Endothelial cell of umbilical vein (primary cell): ENCODE measurements at regions not wholly inside any gene's neighbourhood (a gene's known extent, or its start where the extent isn't known, plus 50 kb on each side); places are given as distances from the start of the nearest gene placed in this dataset.

Experiments used
- BruUV-seq: library from RNA; stranded (reverse); fragments of 400-500 nt; replicated peaks from 2 replicates; lab custom pipeline; 2021; lab: Mats Ljungman, UMichigan
- CTCF ChIA-PET: fragments of 300-600, 350-600 bp; sonication (Branson Sonifier 250); formaldehyde crosslinking; loops from one replicate; lab custom pipeline; 2021; ENCODE audit warnings: antibody characterized with exemption, inconsistent platforms; lab: Charles Lee
- POLR2A ChIA-PET: fragments of 300-600, 350-600 bp; sonication (Branson Sonifier 250); formaldehyde crosslinking; loops from one replicate; lab custom pipeline; 2021; ENCODE audit warnings: antibody characterized with exemption, inconsistent platforms; lab: Charles Lee
- DNase-seq: peaks from one replicate; pipeline ENCODE4 v3.0.0-alpha.2; 2011; ENCODE audit warnings: low read depth, low spot score
- FAIRE-seq: peaks from 2 replicates; lab custom pipeline; 2011; peaks lifted over from hg19 to GRCh38; lab: Jason Lieb, UNC
- H2AFZ ChIP-seq: 2 replicates; pipeline ENCODE4 v1.6.0; 2012; ENCODE audit warnings: low read depth, low read length, control low read depth, inconsistent platforms
- H3K27ac ChIP-seq: 2 replicates; pipeline ENCODE4 v1.5.1; 2011; ENCODE audit warnings: low read depth, mild to moderate bottlenecking, control low read depth, low read length, moderate library complexity; ENCODE audit not compliant: insufficient read depth
- H3K27me3 ChIP-seq, 2 experiments: 2 replicates each; pipeline versions ENCODE4 v1.6.0 to v1.6.1; 2011; ENCODE audit warnings: low read length in 2 of 2, mixed read lengths in 1 of 2; ENCODE audit not compliant: control insufficient read depth in 2 of 2, insufficient read depth in 2 of 2
- H3K36me3 ChIP-seq, 2 experiments: 2 replicates in 1 of 2; 3 replicates in 1 of 2; pipeline ENCODE4 v1.5.1; 2011; ENCODE audit warnings: low read length in 2 of 2, mild to moderate bottlenecking in 1 of 2, moderate library complexity in 1 of 2; ENCODE audit not compliant: control insufficient read depth in 2 of 2, insufficient read depth in 2 of 2; ENCODE audit errors: extremely low read depth in 1 of 2
- H3K4me1 ChIP-seq: 3 replicates; pipeline ENCODE4 v1.5.1; 2011; ENCODE audit warnings: mild to moderate bottlenecking, low read length; ENCODE audit not compliant: control insufficient read depth, insufficient read depth; ENCODE audit errors: extremely low read depth
- H3K4me2 ChIP-seq: 2 replicates; pipeline ENCODE4 v1.6.1; 2011; ENCODE audit warnings: low read length, control low read depth, mixed read lengths; ENCODE audit not compliant: insufficient read depth
- H3K4me3 ChIP-seq, 3 experiments: fragments of 200-600 bp in 1 of 3; sonication (generic), shearing (Covaris generic) in 1 of 3; replicated peaks in 1 of 3; 2 replicates each; pipeline ENCODE4 v1.5.1; 2011 to 2016; ENCODE audit warnings: control low read depth in 3 of 3, low read length in 3 of 3, mild to moderate bottlenecking in 2 of 3, inconsistent platforms in 1 of 3, low read depth in 1 of 3, moderate library complexity in 1 of 3; ENCODE audit not compliant: insufficient read depth in 1 of 3
- H3K79me2 ChIP-seq: 2 replicates; pipeline ENCODE4 v1.6.0; 2012; ENCODE audit warnings: low read length, inconsistent platforms; ENCODE audit not compliant: control insufficient read depth, insufficient read depth
- H3K9ac ChIP-seq: replicated peaks from 2 replicates; pipeline ENCODE3; 2011; ENCODE audit warnings: low read length, control low read depth; ENCODE audit not compliant: insufficient read depth; ENCODE audit errors: extremely low read depth
- H3K9me1 ChIP-seq: replicated peaks from 3 replicates; pipeline ENCODE4 v1.6.0; 2011; ENCODE audit warnings: mild to moderate bottlenecking, low read length; ENCODE audit not compliant: control insufficient read depth, insufficient read depth; ENCODE audit errors: extremely low read depth
- H3K9me3 ChIP-seq: replicated peaks from 2 replicates; pipeline ENCODE4 v1.5.1; 2012; ENCODE audit warnings: low read length, inconsistent platforms; ENCODE audit not compliant: control insufficient read depth, insufficient read depth
- H4K20me1 ChIP-seq: replicated peaks from 2 replicates; pipeline ENCODE3; 2011; ENCODE audit warnings: mild to moderate bottlenecking, low read length; ENCODE audit not compliant: control insufficient read depth, insufficient read depth; ENCODE audit errors: extremely low read depth
- CTCF ChIP-seq, 2 donors: IDR thresholded peaks; 1 replicate in 1 of 2; 2 replicates in 1 of 2; pipeline ENCODE4 v1.5.1; 2011; ENCODE audit warnings: low read length in 2 of 2, mild to moderate bottlenecking in 2 of 2, moderate library complexity in 2 of 2, control low read depth in 1 of 2, inconsistent platforms in 1 of 2, low read depth in 1 of 2; ENCODE audit not compliant: insufficient read depth in 1 of 2; ENCODE audit errors: extremely low read depth in 1 of 2
- EZH2 ChIP-seq: IDR thresholded peaks from 2 replicates; pipeline ENCODE4 v1.6.1; 2012; ENCODE audit warnings: borderline replicate concordance, low read depth, mild to moderate bottlenecking, moderate library complexity, low read length, inconsistent platforms; ENCODE audit not compliant: severe bottlenecking
- FOS ChIP-seq: IDR thresholded peaks from 2 replicates; pipeline ENCODE4 v1.6.1; 2011; ENCODE audit warnings: mild to moderate bottlenecking, low read length, moderate library complexity, borderline replicate concordance; ENCODE audit not compliant: insufficient read depth
- GATA2 ChIP-seq: IDR thresholded peaks from 2 replicates; pipeline ENCODE4 v1.7.0; 2011; ENCODE audit warnings: low read depth, mild to moderate bottlenecking, moderate library complexity, mixed read lengths, low read length; ENCODE audit not compliant: insufficient read length, insufficient read depth
- JUN ChIP-seq: IDR thresholded peaks from 2 replicates; pipeline ENCODE4 v1.6.1; 2011; ENCODE audit warnings: borderline replicate concordance, low read depth; ENCODE audit not compliant: insufficient read length, insufficient read depth
- MAX ChIP-seq: IDR thresholded peaks from 2 replicates; pipeline ENCODE4 v1.6.1; 2011; ENCODE audit not compliant: insufficient read depth, insufficient read length
- MYC ChIP-seq: IDR thresholded peaks from one replicate; pipeline ENCODE4 v1.6.1; 2011; ENCODE audit warnings: mild to moderate bottlenecking, low read depth, low read length
- POLR2A ChIP-seq: IDR thresholded peaks from 2 replicates; pipeline ENCODE4 v1.6.1; 2012; ENCODE audit warnings: low read depth, mild to moderate bottlenecking, control low read depth, low read length
- POLR2AphosphoS5 ChIP-seq: IDR thresholded peaks from 2 replicates; pipeline ENCODE4 v1.6.1; 2012; ENCODE audit warnings: low read depth, mild to moderate bottlenecking, control low read depth, low read length, moderate library complexity; ENCODE audit not compliant: insufficient read depth
- dilution Hi-C: fragments of 300-500 bp; cut with MboI; formaldehyde crosslinking; loops from one replicate; pipeline ENCODE4 v1.15.0; 2019; ENCODE audit warnings: low sequenced_read_pairs; ENCODE audit not compliant: extremely low pct_ligation_motif_present
- intact Hi-C: fragments of 100-400 bp; cut with micrococcal nuclease; formaldehyde crosslinking; loops from one replicate; pipeline ENCODE4 v1.10.0; 2022

- ChIA-PET POLR2A (no interaction called here), CTCF (interaction anchor here (0.9 kb wide), 1 partner anchor 208 kb away, joined by 3 read pairs; no protein-coding TSS in a partner anchor)
- intact Hi-C loops (no loop called here), dilution Hi-C loops (no loop called here)
- FAIRE-seq (no peak), DNase-seq (no peak)
- no peaks in the 10 kb centered on the region for H3K9me3 ChIP-seq
- no peak overlapping the region for H3K27ac ChIP-seq
- H3K9ac ChIP-seq = no peak overlapping the region
- H3K27me3 ChIP-seq = peaks cover 0 to 2% of the 10 kb centered on the region in 2 experiments
- no peak overlapping the region for H2AFZ ChIP-seq
- TF ChIP-seq MAX (no peak), CTCF (IDR thresholded peaks at IDR 0.05; ENCODE audit: extremely low read depth in 1 of 2, insufficient read depth in 1 of 2, low read depth in 1 of 2, low read length in 2 of 2) (no peak), JUN (no peak), MYC (no peak), GATA2 (no peak), FOS (no peak), POLR2AphosphoS5 (no peak), POLR2A (no peak), EZH2 (no peak)
- no peak overlapping the region for H3K4me3 ChIP-seq
- no peaks in the 10 kb centered on the region for H4K20me1 ChIP-seq
- peaks cover 4% of the 10 kb centered on the region for H3K4me1 ChIP-seq
- no peaks in the 10 kb centered on the region for H3K9me1 ChIP-seq
- no TSS peak for BruUV-seq
- no peaks in the 10 kb centered on the region for H3K36me3 ChIP-seq
- H3K79me2 ChIP-seq = no peaks in the 10 kb centered on the region
- no peak overlapping the region for H3K4me2 ChIP-seq
Observed at GRCh38 chr17:27391427-27391826, 64.8 kb upstream of the KSR1 start.
